H1 (cell line): ENCODE measurements at regions not wholly inside any gene's neighbourhood (a gene's known extent, or its start where the extent isn't known, plus 50 kb on each side); places are given as distances from the start of the nearest gene placed in this dataset.

Experiments used
- CTCF ChIA-PET: fragments of 300-600 bp; sonication (Branson Sonifier 250); formaldehyde crosslinking; loops from one replicate; lab custom pipeline; 2021; ENCODE audit not compliant: partially characterized antibody; lab: Charles Lee
- POLR2A ChIA-PET: fragments of 300-600 bp; sonication (Branson Sonifier 250); formaldehyde crosslinking; loops from one replicate; lab custom pipeline; 2021; ENCODE audit warnings: inconsistent platforms; ENCODE audit not compliant: partially characterized antibody; lab: Charles Lee
- DNase-seq, 2 experiments: peaks; one replicate each; pipeline versions ENCODE4 v3.0.0 to v3.0.0-alpha.2; 2010 to 2022; ENCODE audit warnings: low spot score in 2 of 2, low read depth in 1 of 2, mixed read lengths in 1 of 2
- FAIRE-seq: peaks from 2 replicates; lab custom pipeline; 2011; peaks lifted over from hg19 to GRCh38; lab: Jason Lieb, UNC
- H2AFZ ChIP-seq: 2 replicates; pipeline ENCODE4 v1.8.1; 2012; ENCODE audit warnings: low read length, inconsistent platforms
- H2AK5ac ChIP-seq: 2 replicates; pipeline ENCODE4 v1.6.1; 2013; ENCODE audit warnings: low read depth, low read length
- H2BK120ac ChIP-seq: replicated peaks from 2 replicates; pipeline ENCODE3; 2013; ENCODE audit warnings: low read depth, low read length, inconsistent platforms
- H2BK12ac ChIP-seq: 2 replicates; pipeline ENCODE4 v1.6.1; 2013; ENCODE audit warnings: low read depth, low read length
- H2BK15ac ChIP-seq: 2 replicates; pipeline ENCODE4 v1.6.1; 2013; ENCODE audit warnings: low read length
- H2BK20ac ChIP-seq: 2 replicates; pipeline ENCODE4 v1.6.1; 2013; ENCODE audit warnings: low read length
- H2BK5ac ChIP-seq: 2 replicates; pipeline ENCODE4 v1.6.1; 2013; ENCODE audit warnings: low read depth, low read length
- H3K14ac ChIP-seq: 2 replicates; pipeline ENCODE4 v1.6.1; 2013; ENCODE audit warnings: inconsistent platforms; ENCODE audit not compliant: insufficient read length
- H3K18ac ChIP-seq: 2 replicates; pipeline ENCODE4 v1.6.1; 2013; ENCODE audit warnings: low read length; ENCODE audit errors: extremely low read depth
- H3K23ac ChIP-seq: 2 replicates; pipeline ENCODE4 v1.6.1; 2013; ENCODE audit warnings: inconsistent platforms; ENCODE audit not compliant: insufficient read length
- H3K23me2 ChIP-seq: 2 replicates; pipeline ENCODE4 v1.6.1; 2013; ENCODE audit warnings: low read depth, low read length
- H3K27ac ChIP-seq: 2 replicates; pipeline ENCODE4 v1.6.1; 2011; ENCODE audit warnings: low read depth, low read length, inconsistent platforms
- H3K27me3 ChIP-seq, 4 experiments: replicated peaks in 1 of 4; 1 replicate in 1 of 4; 2 replicates in 3 of 4; pipeline versions ENCODE4 v1.6.1 to v1.8.1; 2011 to 2013; ENCODE audit warnings: low read length in 3 of 4, mild to moderate bottlenecking in 3 of 4, inconsistent platforms in 2 of 4, mixed read lengths in 2 of 4, moderate library complexity in 1 of 4; ENCODE audit not compliant: control insufficient read depth in 3 of 4, insufficient read depth in 3 of 4; ENCODE audit errors: extremely low read depth in 1 of 4
- H3K36me3 ChIP-seq, 4 experiments: 2 replicates each; pipeline versions ENCODE4 v1.6.1 to v1.8.1; 2011 to 2013; ENCODE audit warnings: mild to moderate bottlenecking in 4 of 4, low read length in 3 of 4, moderate library complexity in 2 of 4, control low read depth in 1 of 4, inconsistent platforms in 1 of 4; ENCODE audit not compliant: insufficient read depth in 4 of 4, control insufficient read depth in 2 of 4
- H3K4ac ChIP-seq: replicated peaks from 2 replicates; pipeline ENCODE3; 2013; ENCODE audit warnings: low read length, low read depth, mixed read lengths, inconsistent platforms; ENCODE audit not compliant: insufficient read length
- H3K4me1 ChIP-seq, 4 experiments: replicated peaks in 1 of 4; 1 replicate in 1 of 4; 2 replicates in 3 of 4; pipeline versions ENCODE4 v1.6.1 to v1.8.1; 2011 to 2013; ENCODE audit warnings: low read length in 3 of 4, inconsistent platforms in 2 of 4, mixed read lengths in 1 of 4; ENCODE audit not compliant: insufficient read depth in 4 of 4, control insufficient read depth in 3 of 4
- H3K4me2 ChIP-seq, 2 experiments: 2 replicates each; pipeline versions ENCODE4 v1.6.1 to v1.8.1; 2011 to 2013; ENCODE audit warnings: low read depth in 2 of 2, low read length in 2 of 2, control low read depth in 1 of 2, inconsistent platforms in 1 of 2, mild to moderate bottlenecking in 1 of 2; ENCODE audit not compliant: insufficient read depth in 1 of 2
- H3K4me3 ChIP-seq, 4 experiments: fragments of 200-600, 300-600 bp in 1 of 4; sonication (generic), shearing (Covaris generic), sonication (Bioruptor Twin) in 1 of 4; 2 replicates each; pipeline versions ENCODE4 v1.5.1 to v1.8.1; 2011 to 2016; ENCODE audit warnings: low read length in 4 of 4, low read depth in 3 of 4, control low read depth in 2 of 4, inconsistent platforms in 2 of 4, mild to moderate bottlenecking in 2 of 4, mixed read lengths in 1 of 4, moderate library complexity in 1 of 4; ENCODE audit not compliant: insufficient read depth in 2 of 4; ENCODE audit errors: extremely low read depth in 1 of 4
- H3K56ac ChIP-seq: replicated peaks from 2 replicates; pipeline ENCODE3; 2013; ENCODE audit warnings: low read depth, mild to moderate bottlenecking, mixed read lengths, low read length, inconsistent platforms; ENCODE audit not compliant: insufficient read length
- H3K79me1 ChIP-seq: 2 replicates; pipeline ENCODE4 v1.6.1; 2013; ENCODE audit warnings: low read depth, low read length, control low read depth
- H3K79me2 ChIP-seq, 2 experiments: 2 replicates each; pipeline versions ENCODE4 v1.6.1 to v1.8.1; 2012 to 2013; ENCODE audit warnings: low read length in 2 of 2, mild to moderate bottlenecking in 2 of 2, inconsistent platforms in 1 of 2; ENCODE audit not compliant: insufficient read depth in 2 of 2, control insufficient read depth in 1 of 2
- H3K9ac ChIP-seq, 4 experiments: replicated peaks in 1 of 4; 1 replicate in 1 of 4; 2 replicates in 3 of 4; pipeline versions ENCODE4 v1.6.1 to v1.8.1; 2011 to 2013; ENCODE audit warnings: low read depth in 3 of 4, low read length in 3 of 4, control low read depth in 2 of 4, mild to moderate bottlenecking in 2 of 4, moderate library complexity in 2 of 4, inconsistent platforms in 1 of 4; ENCODE audit errors: extremely low read depth in 1 of 4
- H3K9me3 ChIP-seq, 2 experiments: 2 replicates each; pipeline versions ENCODE4 v1.6.1 to v1.8.1; 2012 to 2013; ENCODE audit warnings: mild to moderate bottlenecking in 2 of 2, moderate library complexity in 2 of 2, control low read depth in 1 of 2, inconsistent platforms in 1 of 2, low read depth in 1 of 2, low read length in 1 of 2, mixed read lengths in 1 of 2; ENCODE audit not compliant: insufficient read depth in 2 of 2
- H4K20me1 ChIP-seq, 2 experiments: replicated peaks in 1 of 2; 2 replicates each; pipeline versions ENCODE3 to v1.8.1; 2011 to 2013; ENCODE audit warnings: inconsistent platforms in 2 of 2, low read length in 2 of 2, mild to moderate bottlenecking in 1 of 2; ENCODE audit not compliant: insufficient read depth in 2 of 2, control insufficient read depth in 1 of 2
- H4K5ac ChIP-seq: 2 replicates; pipeline ENCODE4 v1.6.1; 2013; ENCODE audit warnings: low read length, low read depth, mixed read lengths, inconsistent platforms; ENCODE audit not compliant: insufficient read length
- H4K8ac ChIP-seq: 2 replicates; pipeline ENCODE4 v1.8.0; 2013; ENCODE audit warnings: mild to moderate bottlenecking, moderate library complexity, low read length, inconsistent platforms; ENCODE audit not compliant: insufficient read depth; ENCODE audit errors: extremely low read depth
- H4K91ac ChIP-seq: replicated peaks from 2 replicates; pipeline ENCODE3; 2013; ENCODE audit warnings: low read length, mixed read lengths, inconsistent platforms; ENCODE audit not compliant: insufficient read length
- HDAC2 ChIP-seq, 2 experiments: fragments of 300-600 bp in 1 of 2; sonication (generic) in 1 of 2; IDR thresholded peaks; 2 replicates each; pipeline ENCODE4 v1.6.1; 2011 to 2012; ENCODE audit warnings: low read depth in 2 of 2, low read length in 2 of 2, mild to moderate bottlenecking in 2 of 2, moderate library complexity in 2 of 2, borderline replicate concordance in 1 of 2, inconsistent platforms in 1 of 2
- KDM1A ChIP-seq: fragments of 200-600, 300-600 bp; sonication (generic); IDR thresholded peaks from 2 replicates; pipeline ENCODE4 v1.7.1; 2016; ENCODE audit warnings: mild to moderate bottlenecking, low read length, borderline replicate concordance
- SIRT6 ChIP-seq: IDR thresholded peaks from one replicate; pipeline ENCODE4 v1.7.1; 2012; ENCODE audit warnings: low read length, inconsistent platforms
- TAF7 ChIP-seq: optimal IDR thresholded peaks from 2 replicates; pipeline ENCODE3; 2011; ENCODE audit warnings: low read depth, mild to moderate bottlenecking, inconsistent platforms, low read length, moderate library complexity, borderline replicate concordance
- YY1 ChIP-seq: IDR thresholded peaks from 2 replicates; pipeline ENCODE4 v1.6.1; 2011; ENCODE audit warnings: low read depth, mild to moderate bottlenecking, low read length
- WGBS, 2 experiments: shearing (Covaris generic) in 1 of 2; methylation state at CpG; one replicate each; pipeline versions ENCODE4 v1.1.6 to v1.1.7; 2013 to 2015; ENCODE audit warnings: low lambda C conversion rate in 2 of 2, mixed read lengths in 2 of 2, inconsistent platforms in 1 of 2, low coverage in 1 of 2, missing lambda C conversion rate in 1 of 2; ENCODE audit not compliant: insufficient replicate concordance in 2 of 2, insufficient coverage in 1 of 2, insufficient read length in 1 of 2; ENCODE audit errors: extremely low coverage in 1 of 2, missing lambda C conversion rate in 1 of 2; 5-methylcytosine and 5-hydroxymethylcytosine counted together

DNA sequence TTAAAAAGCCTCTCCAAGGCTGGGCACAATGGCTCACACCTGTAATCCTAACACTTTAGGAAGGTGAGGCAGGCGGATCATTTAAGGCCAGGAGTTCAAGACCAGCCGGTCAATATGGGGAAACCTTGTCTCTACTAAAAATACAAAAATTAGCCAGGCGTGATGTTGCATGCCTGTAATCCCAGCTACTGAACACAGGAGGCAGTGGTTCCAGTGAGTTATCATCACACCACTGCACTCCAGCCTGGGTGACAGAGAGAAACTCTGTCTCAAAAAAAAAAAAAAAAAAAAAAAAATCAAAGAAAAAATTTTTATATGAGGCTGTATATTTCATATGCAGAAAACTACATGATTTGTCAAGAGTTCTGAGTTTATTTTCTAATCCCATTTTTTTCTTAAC, 1107.1 kb upstream of the TMPRSS15 start:
- Histone ChIP-seq H2AFZ (no peak overlapping the region), H4K91ac (no peak overlapping the region), H4K5ac (no peak overlapping the region), H4K8ac (no peak overlapping the region), H3K27me3 (no peaks in the 10 kb centered on the region), H3K23me2 (no peaks in the 10 kb centered on the region), H2BK20ac (no peak overlapping the region), H3K18ac (no peak overlapping the region), H3K79me2 (no peaks in the 10 kb centered on the region), H2BK120ac (no peak overlapping the region), H3K56ac (no peak overlapping the region), H3K14ac (no peak overlapping the region), H3K9me3 (no peaks in the 10 kb centered on the region; a peak in 1 of 4 replicates), H3K27ac (no peak overlapping the region), H3K9ac (no peak overlapping the region), H2AK5ac (no peak overlapping the region), H2BK5ac (no peak overlapping the region), H3K36me3 (no peaks in the 10 kb centered on the region), H3K4me2 (no peak overlapping the region), H2BK12ac (no peak overlapping the region), H3K23ac (no peak overlapping the region), H3K4ac (no peak overlapping the region), H4K20me1 (no peaks in the 10 kb centered on the region), H3K4me1 (0 out of 7 replicates have a peak, but pooled peaks cover 0 to 4% (median 1%) of the 10 kb centered on the region in 4 experiments), H3K79me1 (no peaks in the 10 kb centered on the region), H3K4me3 (no peak overlapping the region), H2BK15ac (no peak overlapping the region)
- 98% methylated on average over 3 of the region's 3 CpGs; no CpG with 5 or more reads in 1 of the 2 experiments for WGBS, 2 experiments
- POLR2A ChIA-PET = no interaction called here
- FAIRE-seq = no peak
- CTCF ChIA-PET = interaction anchor here (1.5 kb wide), 1 partner anchor 9 kb away, joined by 4 read pairs; no protein-coding TSS in a partner anchor
- no peak for DNase-seq
- TF ChIP-seq HDAC2 (IDR thresholded peaks at IDR 0.05; ENCODE audit: borderline replicate concordance in 1 of 2, low read depth in 2 of 2, low read length in 2 of 2) (no peak), SIRT6 (no peak), KDM1A (no peak), TAF7 (no peak), YY1 (no peak)
